K562 (cell line): ENCODE measurements at regions not wholly inside any gene's neighbourhood (a gene's known extent, or its start where the extent isn't known, plus 50 kb on each side); places are given as distances from the start of the nearest gene placed in this dataset.

ENCODE experiments used
- CTBP1 ChIP-seq: fragments of 450-650 bp; IDR thresholded peaks from 2 replicates; pipeline ENCODE4 v1.6.1; 2016; ENCODE audit warnings: borderline replicate concordance
- NFE2 ChIP-seq: IDR thresholded peaks from 2 replicates; pipeline ENCODE4 v1.6.1; 2014; ENCODE audit warnings: antibody characterized with exemption, low read depth
- NRF1 ChIP-seq, 2 experiments: fragments of 450-650 bp; IDR thresholded peaks in 1 of 2; conservative IDR thresholded peaks in 1 of 2; 2 replicates each; pipeline ENCODE4 v1.6.1; 2014; ENCODE audit warnings: mild to moderate bottlenecking in 2 of 2
- POLR2B ChIP-seq: fragments of 450-650 bp; IDR thresholded peaks from 2 replicates; pipeline ENCODE4 v1.6.1; 2018; ENCODE audit warnings: low read depth; ENCODE audit not compliant: partially characterized antibody
- RAD21 ChIP-seq, 2 experiments: fragments of 250-450 bp in 1 of 2; fragments of 450-650 bp in 1 of 2; sonication (Bioruptor Pico) in 1 of 2; formaldehyde crosslinking in 1 of 2; IDR thresholded peaks in 1 of 2; conservative IDR thresholded peaks in 1 of 2; 2 replicates each; pipeline versions ENCODE4 v1.4.0 to v1.8.0; 2020 to 2022; ENCODE audit warnings: mild to moderate bottlenecking in 2 of 2, moderate library complexity in 1 of 2
- RBM25 ChIP-seq: fragments of 200-400 bp; formaldehyde crosslinking; IDR thresholded peaks from 2 replicates; pipeline ENCODE4 v1.6.1; 2018; ENCODE audit warnings: low read length, low read depth, moderate library complexity; ENCODE audit not compliant: severe bottlenecking
- SMC3 ChIP-seq: conservative IDR thresholded peaks from 2 replicates; pipeline ENCODE4 v1.6.1; 2011; ENCODE audit warnings: low read depth, low read length, improper control_type of control experiment; ENCODE audit not compliant: insufficient read depth
- TF ChIP-seq, protein P1 (sequence below): fragments of 450-650 bp; IDR thresholded peaks from 2 replicates; pipeline ENCODE4 v1.6.1; 2018; ENCODE audit warnings: mild to moderate bottlenecking, low read depth; ENCODE audit not compliant: partially characterized antibody
- TF ChIP-seq, protein P2 (sequence below), 2 experiments: IDR thresholded peaks; 2 replicates each; pipeline ENCODE4 v1.6.1; 2012; ENCODE audit warnings: improper control_type of control experiment in 2 of 2, low read depth in 2 of 2, low read length in 2 of 2, borderline replicate concordance in 1 of 2
- TF ChIP-seq, protein P3 (sequence below): IDR thresholded peaks from 2 replicates; pipeline ENCODE4 v1.6.1; 2011; ENCODE audit warnings: borderline replicate concordance, low read depth, mild to moderate bottlenecking, moderate library complexity, low read length; ENCODE audit not compliant: insufficient read depth, poor library complexity, severe bottlenecking
- TF ChIP-seq, protein P4 (sequence below): fragments of 450-650 bp; formaldehyde crosslinking; IDR thresholded peaks from 2 replicates; pipeline ENCODE4 v1.4.0; 2020; ENCODE audit warnings: mild to moderate bottlenecking, moderate library complexity
- TF ChIP-seq, protein P5 (sequence below): sonication (generic); formaldehyde crosslinking; IDR thresholded peaks from 2 replicates; pipeline ENCODE4 v1.8.1; 2023; ENCODE audit warnings: mild to moderate bottlenecking, missing genetic modification reagents, moderate library complexity
- TF ChIP-seq, protein P6 (sequence below), 3 experiments: IDR thresholded peaks in 2 of 3; conservative IDR thresholded peaks in 1 of 3; 2 replicates each; pipeline ENCODE4 v1.5.1; 2011 to 2012; ENCODE audit warnings: low read length in 3 of 3, mild to moderate bottlenecking in 3 of 3, control low read depth in 2 of 3, improper control_type of control experiment in 1 of 3, inconsistent platforms in 1 of 3, low read depth in 1 of 3, mixed read lengths in 1 of 3, moderate library complexity in 1 of 3; ENCODE audit not compliant: insufficient read depth in 2 of 3

DNA sequence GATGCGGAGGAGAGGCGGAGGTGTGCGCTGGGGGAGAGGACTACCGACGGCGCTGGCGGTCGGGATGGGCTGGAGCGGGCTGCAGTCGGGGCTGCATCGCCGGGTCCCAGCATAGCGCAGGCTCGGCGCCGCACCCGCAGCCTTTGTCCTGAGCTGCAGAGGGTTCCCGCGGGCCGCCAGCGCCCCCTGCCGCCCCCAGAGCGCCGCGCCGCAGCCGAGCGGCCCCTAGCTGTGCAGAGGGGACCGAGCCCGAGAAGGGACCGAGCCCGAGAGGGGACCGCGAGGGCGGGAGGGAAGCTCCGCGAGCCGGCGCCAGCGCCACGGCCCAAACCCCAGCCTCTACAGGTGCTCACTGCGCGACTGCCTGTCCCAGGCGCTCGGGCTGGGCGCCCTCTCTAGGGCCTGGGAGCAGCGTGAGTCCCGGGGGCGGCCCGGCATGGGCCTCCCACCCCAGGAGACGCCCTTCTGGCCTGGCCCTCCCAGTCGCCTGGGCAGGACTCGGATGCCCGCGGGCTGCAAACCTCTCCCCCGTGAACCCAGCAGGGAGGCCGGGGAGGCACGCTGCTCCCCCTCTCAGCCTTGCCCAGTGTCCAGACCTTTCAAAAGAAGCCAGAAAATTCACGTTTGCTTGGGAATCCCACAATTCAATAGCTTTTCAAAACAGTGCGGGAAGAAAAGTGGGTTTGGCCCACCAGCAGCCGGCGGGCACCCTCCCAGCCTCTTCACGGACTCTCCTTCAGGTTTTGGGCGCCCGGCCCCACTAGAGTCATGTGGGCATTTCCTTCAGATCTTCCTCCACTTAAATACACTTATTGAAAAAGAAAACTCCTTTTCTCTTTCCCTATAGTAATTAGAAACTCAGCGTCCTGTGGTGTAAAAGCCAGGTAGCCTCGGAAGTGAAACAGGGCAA lies 134.7 kb downstream of the TPRA1 start (continued):
- TF ChIP-seq, protein P1, sequence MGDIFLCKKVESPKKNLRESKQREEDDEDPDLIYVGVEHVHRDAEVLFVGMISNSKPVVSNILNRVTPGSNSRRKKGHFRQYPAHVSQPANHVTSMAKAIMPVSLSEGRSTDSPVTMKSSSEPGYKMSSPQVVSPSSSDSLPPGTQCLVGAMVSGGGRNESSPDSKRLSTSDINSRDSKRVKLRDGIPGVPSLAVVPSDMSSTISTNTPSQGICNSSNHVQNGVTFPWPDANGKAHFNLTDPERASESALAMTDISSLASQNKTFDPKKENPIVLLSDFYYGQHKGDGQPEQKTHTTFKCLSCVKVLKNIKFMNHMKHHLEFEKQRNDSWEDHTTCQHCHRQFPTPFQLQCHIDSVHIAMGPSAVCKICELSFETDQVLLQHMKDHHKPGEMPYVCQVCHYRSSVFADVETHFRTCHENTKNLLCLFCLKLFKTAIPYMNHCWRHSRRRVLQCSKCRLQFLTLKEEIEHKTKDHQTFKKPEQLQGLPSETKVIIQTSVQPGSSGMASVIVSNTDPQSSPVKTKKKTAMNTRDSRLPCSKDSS = no peak
- TF ChIP-seq NFE2 (no peak), SMC3 (peak; percentile 74), CTBP1 (0 out of 2 replicates have a peak, but pooled peaks have one; percentile 23), NRF1 (conservative IDR thresholded peaks at IDR 0.05 in 1 of 2, IDR thresholded peaks at IDR 0.05 in 1 of 2) (0 out of 4 replicates have a peak, but pooled peaks of 1 of the 2 experiments have one; percentile 15), POLR2B (no peak), RAD21 (CRISPR knock-in tag; conservative IDR thresholded peaks at IDR 0.05 in 1 of 2, IDR thresholded peaks at IDR 0.05 in 1 of 2) (peak; percentile 66 to 85), RBM25 (peak; percentile 5)
- TF ChIP-seq, protein P2, sequence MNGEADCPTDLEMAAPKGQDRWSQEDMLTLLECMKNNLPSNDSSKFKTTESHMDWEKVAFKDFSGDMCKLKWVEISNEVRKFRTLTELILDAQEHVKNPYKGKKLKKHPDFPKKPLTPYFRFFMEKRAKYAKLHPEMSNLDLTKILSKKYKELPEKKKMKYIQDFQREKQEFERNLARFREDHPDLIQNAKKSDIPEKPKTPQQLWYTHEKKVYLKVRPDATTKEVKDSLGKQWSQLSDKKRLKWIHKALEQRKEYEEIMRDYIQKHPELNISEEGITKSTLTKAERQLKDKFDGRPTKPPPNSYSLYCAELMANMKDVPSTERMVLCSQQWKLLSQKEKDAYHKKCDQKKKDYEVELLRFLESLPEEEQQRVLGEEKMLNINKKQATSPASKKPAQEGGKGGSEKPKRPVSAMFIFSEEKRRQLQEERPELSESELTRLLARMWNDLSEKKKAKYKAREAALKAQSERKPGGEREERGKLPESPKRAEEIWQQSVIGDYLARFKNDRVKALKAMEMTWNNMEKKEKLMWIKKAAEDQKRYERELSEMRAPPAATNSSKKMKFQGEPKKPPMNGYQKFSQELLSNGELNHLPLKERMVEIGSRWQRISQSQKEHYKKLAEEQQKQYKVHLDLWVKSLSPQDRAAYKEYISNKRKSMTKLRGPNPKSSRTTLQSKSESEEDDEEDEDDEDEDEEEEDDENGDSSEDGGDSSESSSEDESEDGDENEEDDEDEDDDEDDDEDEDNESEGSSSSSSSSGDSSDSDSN (IDR thresholded peaks at IDR 0.05; ENCODE audit: borderline replicate concordance in 1 of 2, low read depth in 2 of 2, low read length in 2 of 2) = 0 out of 4 replicates have a peak, but pooled peaks of 1 of the 2 experiments have one; percentile 44
- TF ChIP-seq, protein P3, sequence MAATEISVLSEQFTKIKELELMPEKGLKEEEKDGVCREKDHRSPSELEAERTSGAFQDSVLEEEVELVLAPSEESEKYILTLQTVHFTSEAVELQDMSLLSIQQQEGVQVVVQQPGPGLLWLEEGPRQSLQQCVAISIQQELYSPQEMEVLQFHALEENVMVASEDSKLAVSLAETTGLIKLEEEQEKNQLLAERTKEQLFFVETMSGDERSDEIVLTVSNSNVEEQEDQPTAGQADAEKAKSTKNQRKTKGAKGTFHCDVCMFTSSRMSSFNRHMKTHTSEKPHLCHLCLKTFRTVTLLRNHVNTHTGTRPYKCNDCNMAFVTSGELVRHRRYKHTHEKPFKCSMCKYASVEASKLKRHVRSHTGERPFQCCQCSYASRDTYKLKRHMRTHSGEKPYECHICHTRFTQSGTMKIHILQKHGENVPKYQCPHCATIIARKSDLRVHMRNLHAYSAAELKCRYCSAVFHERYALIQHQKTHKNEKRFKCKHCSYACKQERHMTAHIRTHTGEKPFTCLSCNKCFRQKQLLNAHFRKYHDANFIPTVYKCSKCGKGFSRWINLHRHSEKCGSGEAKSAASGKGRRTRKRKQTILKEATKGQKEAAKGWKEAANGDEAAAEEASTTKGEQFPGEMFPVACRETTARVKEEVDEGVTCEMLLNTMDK = peak; percentile 48
- TF ChIP-seq, protein P4, sequence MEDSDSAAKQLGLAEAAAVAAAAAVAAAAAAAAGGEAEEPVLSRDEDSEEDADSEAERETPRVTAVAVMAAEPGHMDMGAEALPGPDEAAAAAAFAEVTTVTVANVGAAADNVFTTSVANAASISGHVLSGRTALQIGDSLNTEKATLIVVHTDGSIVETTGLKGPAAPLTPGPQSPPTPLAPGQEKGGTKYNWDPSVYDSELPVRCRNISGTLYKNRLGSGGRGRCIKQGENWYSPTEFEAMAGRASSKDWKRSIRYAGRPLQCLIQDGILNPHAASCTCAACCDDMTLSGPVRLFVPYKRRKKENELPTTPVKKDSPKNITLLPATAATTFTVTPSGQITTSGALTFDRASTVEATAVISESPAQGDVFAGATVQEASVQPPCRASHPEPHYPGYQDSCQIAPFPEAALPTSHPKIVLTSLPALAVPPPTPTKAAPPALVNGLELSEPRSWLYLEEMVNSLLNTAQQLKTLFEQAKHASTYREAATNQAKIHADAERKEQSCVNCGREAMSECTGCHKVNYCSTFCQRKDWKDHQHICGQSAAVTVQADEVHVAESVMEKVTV = peak; percentile 65
- TF ChIP-seq, protein P5, sequence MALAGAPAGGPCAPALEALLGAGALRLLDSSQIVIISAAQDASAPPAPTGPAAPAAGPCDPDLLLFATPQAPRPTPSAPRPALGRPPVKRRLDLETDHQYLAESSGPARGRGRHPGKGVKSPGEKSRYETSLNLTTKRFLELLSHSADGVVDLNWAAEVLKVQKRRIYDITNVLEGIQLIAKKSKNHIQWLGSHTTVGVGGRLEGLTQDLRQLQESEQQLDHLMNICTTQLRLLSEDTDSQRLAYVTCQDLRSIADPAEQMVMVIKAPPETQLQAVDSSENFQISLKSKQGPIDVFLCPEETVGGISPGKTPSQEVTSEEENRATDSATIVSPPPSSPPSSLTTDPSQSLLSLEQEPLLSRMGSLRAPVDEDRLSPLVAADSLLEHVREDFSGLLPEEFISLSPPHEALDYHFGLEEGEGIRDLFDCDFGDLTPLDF (CRISPR knock-in tag) = no peak
- TF ChIP-seq, protein P6, sequence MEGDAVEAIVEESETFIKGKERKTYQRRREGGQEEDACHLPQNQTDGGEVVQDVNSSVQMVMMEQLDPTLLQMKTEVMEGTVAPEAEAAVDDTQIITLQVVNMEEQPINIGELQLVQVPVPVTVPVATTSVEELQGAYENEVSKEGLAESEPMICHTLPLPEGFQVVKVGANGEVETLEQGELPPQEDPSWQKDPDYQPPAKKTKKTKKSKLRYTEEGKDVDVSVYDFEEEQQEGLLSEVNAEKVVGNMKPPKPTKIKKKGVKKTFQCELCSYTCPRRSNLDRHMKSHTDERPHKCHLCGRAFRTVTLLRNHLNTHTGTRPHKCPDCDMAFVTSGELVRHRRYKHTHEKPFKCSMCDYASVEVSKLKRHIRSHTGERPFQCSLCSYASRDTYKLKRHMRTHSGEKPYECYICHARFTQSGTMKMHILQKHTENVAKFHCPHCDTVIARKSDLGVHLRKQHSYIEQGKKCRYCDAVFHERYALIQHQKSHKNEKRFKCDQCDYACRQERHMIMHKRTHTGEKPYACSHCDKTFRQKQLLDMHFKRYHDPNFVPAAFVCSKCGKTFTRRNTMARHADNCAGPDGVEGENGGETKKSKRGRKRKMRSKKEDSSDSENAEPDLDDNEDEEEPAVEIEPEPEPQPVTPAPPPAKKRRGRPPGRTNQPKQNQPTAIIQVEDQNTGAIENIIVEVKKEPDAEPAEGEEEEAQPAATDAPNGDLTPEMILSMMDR (IDR thresholded peaks at IDR 0.05 in 2 of 3, conservative IDR thresholded peaks at IDR 0.05 in 1 of 3; ENCODE audit: insufficient read depth in 2 of 3, low read depth in 1 of 3, low read length in 3 of 3) = peak; percentile 74 to 99 (median 91)
